Tibial nerve (tissue), 4 donors: ENCODE measurements at regions not wholly inside any gene's neighbourhood (a gene's known extent, or its start where the extent isn't known, plus 50 kb on each side); places are given as distances from the start of the nearest gene placed in this dataset.

Experiments used
- DNase-seq, 2 donors: peaks; one replicate each; pipeline ENCODE4 v3.0.0-alpha.2; 2019; ENCODE audit warnings: low spot score in 2 of 2
- H3K27ac ChIP-seq, 4 donors: fragments of 200-600 bp; sonication (generic) in 3 of 4; one replicate each; pipeline ENCODE4 v1.5.1; 2017 to 2019; ENCODE audit warnings: mild to moderate bottlenecking in 1 of 4
- H3K27me3 ChIP-seq, 2 donors: fragments of 200-600 bp; sonication (generic) in 1 of 2; one replicate each; pipeline versions ENCODE4 v1.5.1 to v1.6.0; 2017 to 2019
- H3K36me3 ChIP-seq, 3 donors: fragments of 200-600 bp; sonication (generic); one replicate each; pipeline ENCODE4 v1.5.1; 2018 to 2019
- H3K4me1 ChIP-seq, 4 donors: fragments of 200-600 bp; sonication (generic) in 3 of 4; one replicate each; pipeline ENCODE4 v1.5.1; 2017 to 2019
- H3K4me3 ChIP-seq, 4 donors: fragments of 200-600 bp; sonication (generic) in 3 of 4; one replicate each; pipeline ENCODE4 v1.5.1; 2017 to 2019; ENCODE audit warnings: mild to moderate bottlenecking in 1 of 4, moderate library complexity in 1 of 4
- H3K9me3 ChIP-seq, 4 donors: fragments of 200-600 bp; sonication (generic) in 3 of 4; one replicate each; pipeline ENCODE4 v1.5.1; 2017 to 2019
- CTCF ChIP-seq, 5 experiments: fragments of 200-600 bp in 3 of 5; fragments of 450-650 bp in 2 of 5; sonication (generic) in 3 of 5; IDR thresholded peaks; one replicate each; pipeline ENCODE4 v1.5.1; 2016 to 2019; ENCODE audit warnings: antibody characterized with exemption in 5 of 5, mild to moderate bottlenecking in 3 of 5, moderate library complexity in 2 of 5
- EP300 ChIP-seq, 2 donors: sonication (generic); formaldehyde crosslinking; IDR thresholded peaks; one replicate each; pipeline ENCODE4 v1.6.1; 2017; ENCODE audit warnings: antibody characterized with exemption in 2 of 2, mild to moderate bottlenecking in 1 of 2
- POLR2A ChIP-seq, 2 donors: fragments of 450-650 bp; IDR thresholded peaks; one replicate each; pipeline ENCODE4 v1.6.1; 2017; ENCODE audit warnings: antibody characterized with exemption in 2 of 2, mild to moderate bottlenecking in 2 of 2, moderate library complexity in 2 of 2
- WGBS, 2 donors: methylation state at CpG; one replicate each; pipeline ENCODE4 v1.1.5; 2018; 5-methylcytosine and 5-hydroxymethylcytosine counted together

- Histone ChIP-seq H3K4me1 (peaks cover 0 to 26% (median 0%) of the 10 kb centered on the region in 4 donors), H3K27me3 (peaks cover 0 to 13% of the 10 kb centered on the region in 2 donors), H3K36me3 (no peaks in the 10 kb centered on the region), H3K9me3 (peaks cover 0 to 6% (median 0%) of the 10 kb centered on the region in 4 donors), H3K27ac (no peak overlapping the region), H3K4me3 (no peak overlapping the region)
- DNase-seq: no peak
- TF ChIP-seq POLR2A (IDR thresholded peaks at IDR 0.05) (no peak), CTCF (IDR thresholded peaks at IDR 0.05) (no peak), EP300 (IDR thresholded peaks at IDR 0.05) (no peak)
- 88 to 93% methylated on average over 11 of the region's 11 CpGs for WGBS, 2 donors
Observed at GRCh38 chr16:86670750-86671234, 92.4 kb downstream of the FOXL1 start.

- Histone ChIP-seq H3K27me3 (peaks cover 0 to 13% of the 10 kb centered on the region in 2 donors), H3K4me3 (no peak overlapping the region), H3K36me3 (no peaks in the 10 kb centered on the region), H3K9me3 (peaks cover 0 to 6% (median 0%) of the 10 kb centered on the region in 4 donors), H3K4me1 (peaks cover 0 to 20% (median 0%) of the 10 kb centered on the region in 4 donors), H3K27ac (no peak overlapping the region)
- no peak for DNase-seq
- WGBS, 2 donors: 29 to 33% methylated on average over 15 of the region's 15 CpGs
- TF ChIP-seq POLR2A (IDR thresholded peaks at IDR 0.05) (no peak), EP300 (IDR thresholded peaks at IDR 0.05) (no peak), CTCF (IDR thresholded peaks at IDR 0.05) (no peak)
Observed at GRCh38 chr16:86671486-86672178, 93.3 kb downstream of the FOXL1 start.

- H3K27ac ChIP-seq: no peak overlapping the region
- DNase-seq: no peak
- peaks cover 0 to 13% of the 10 kb centered on the region in 2 donors for H3K27me3 ChIP-seq
- TF ChIP-seq EP300 (IDR thresholded peaks at IDR 0.05) (no peak), POLR2A (IDR thresholded peaks at IDR 0.05) (no peak), CTCF (IDR thresholded peaks at IDR 0.05) (no peak)
- 63 to 69% methylated on average over 17 of the region's 17 CpGs for WGBS, 2 donors
- H3K4me3 ChIP-seq: no peak overlapping the region
- H3K36me3 ChIP-seq: no peaks in the 10 kb centered on the region
- peaks cover 0 to 13% (median 0%) of the 10 kb centered on the region in 4 donors for H3K4me1 ChIP-seq
- H3K9me3 ChIP-seq: peaks cover 0 to 6% (median 0%) of the 10 kb centered on the region in 4 donors
Observed at GRCh38 chr16:86672179-86672863, 94.0 kb downstream of the FOXL1 start.

- no peak for DNase-seq
- peaks cover 0 to 11% (median 0%) of the 10 kb centered on the region in 4 donors for H3K4me1 ChIP-seq
- no peak for TF ChIP-seq EP300 (IDR thresholded peaks at IDR 0.05)
- no peak for TF ChIP-seq POLR2A (IDR thresholded peaks at IDR 0.05)
- no peak for TF ChIP-seq CTCF (IDR thresholded peaks at IDR 0.05)
- no peak overlapping the region for H3K4me3 ChIP-seq
- no peak overlapping the region for H3K27ac ChIP-seq
- H3K36me3 ChIP-seq: no peaks in the 10 kb centered on the region
- 92 to 93% methylated on average over 4 of the region's 4 CpGs for whole genome bisulfite sequencing, 2 donors
- peaks cover 0 to 13% of the 10 kb centered on the region in 2 donors for H3K27me3 ChIP-seq
- H3K9me3 ChIP-seq: peaks cover 0 to 6% (median 0%) of the 10 kb centered on the region in 4 donors
Observed at GRCh38 chr16:86673090-86673955, 95.0 kb downstream of the FOXL1 start.
